ENCODE measurements at regions not wholly inside any gene's neighbourhood (a gene's known extent, or its start where the extent isn't known, plus 50 kb on each side); places are given as distances from the start of the nearest gene placed in this dataset.

GRCh38 chr7:25391295-25391861, 163.1 kb upstream of the NPVF start:
- H3K4me3 ChIP-seq (ENCODE audit: low read depth, low read length): no peak overlapping the region
- TF ChIP-seq CTCF (IDR thresholded peaks at IDR 0.05; ENCODE audit: low read depth, low read length, missing control alignments): peak; percentile 30
- no peaks in the 10 kb centered on the region for H3K36me3 ChIP-seq (replicated peaks)
- no peak overlapping the region for H3K27ac ChIP-seq
- in situ Hi-C loops (cut with HindIII; ENCODE audit: low pct_ligation_motif_present, low sequenced_read_pairs): no loop called here
- DNase-seq: peak; percentile 9
- no peaks in the 10 kb centered on the region for H3K27me3 ChIP-seq (replicated peaks)

GRCh38 chr7:25391961-25392587, 163.8 kb upstream of the NPVF start:
- in situ Hi-C loops (cut with HindIII; ENCODE audit: low pct_ligation_motif_present, low sequenced_read_pairs): no loop called here
- no peak for TF ChIP-seq CTCF (IDR thresholded peaks at IDR 0.05; ENCODE audit: low read depth, low read length, missing control alignments)
- Histone ChIP-seq H3K27ac (no peak overlapping the region), H3K36me3 (replicated peaks) (no peaks in the 10 kb centered on the region), H3K4me3 (ENCODE audit: low read depth, low read length) (no peak overlapping the region), H3K27me3 (replicated peaks) (no peaks in the 10 kb centered on the region)
- DNase-seq: no peak

- TF ChIP-seq CTCF (IDR thresholded peaks at IDR 0.05; ENCODE audit: low read depth, low read length, missing control alignments): peak; percentile 8
- no peak overlapping the region for H3K4me3 ChIP-seq (ENCODE audit: low read depth, low read length)
- DNase-seq: no peak
- no peaks in the 10 kb centered on the region for H3K27me3 ChIP-seq (replicated peaks)
- in situ Hi-C loops (cut with HindIII; ENCODE audit: low pct_ligation_motif_present, low sequenced_read_pairs): no loop called here
- H3K36me3 ChIP-seq (replicated peaks): no peaks in the 10 kb centered on the region
- H3K27ac ChIP-seq: no peak overlapping the region
Observed at GRCh38 chr7:25392588-25393338, 164.5 kb upstream of the NPVF start.

- no peak overlapping the region for H3K27ac ChIP-seq
- TF ChIP-seq CTCF (IDR thresholded peaks at IDR 0.05; ENCODE audit: low read depth, low read length, missing control alignments): no peak
Observed at GRCh38 chr7:25395976-25396375, 167.7 kb upstream of the NPVF start.

GRCh38 chr7:25396668-25397067, 168.4 kb upstream of the NPVF start:
- no peak overlapping the region for H3K4me3 ChIP-seq (ENCODE audit: low read depth, low read length)
- H3K27ac ChIP-seq: no peak overlapping the region
- H3K27me3 ChIP-seq (replicated peaks): no peaks in the 10 kb centered on the region
- H3K36me3 ChIP-seq (replicated peaks): no peaks in the 10 kb centered on the region
- in situ Hi-C loops (cut with HindIII; ENCODE audit: low pct_ligation_motif_present, low sequenced_read_pairs): no loop called here
- no peak for DNase-seq
- TF ChIP-seq CTCF (IDR thresholded peaks at IDR 0.05; ENCODE audit: low read depth, low read length, missing control alignments): no peak

More at GRCh38 chr7:25395976-25396375, 167.7 kb upstream of the NPVF start:
- H3K27me3 ChIP-seq (replicated peaks): no peaks in the 10 kb centered on the region
- no peak overlapping the region for H3K4me3 ChIP-seq (ENCODE audit: low read depth, low read length)
- H3K36me3 ChIP-seq (replicated peaks): no peaks in the 10 kb centered on the region
- DNase-seq: no peak
- in situ Hi-C loops (cut with HindIII; ENCODE audit: low pct_ligation_motif_present, low sequenced_read_pairs): no loop called here

Measured in brain microvascular endothelial cell (primary cell).